HL-60 (cell line): ENCODE measurements at regions not wholly inside any gene's neighbourhood (a gene's known extent, or its start where the extent isn't known, plus 50 kb on each side); places are given as distances from the start of the nearest gene placed in this dataset.

Experiments used
- GABPA ChIP-seq: IDR thresholded peaks from 2 replicates; pipeline ENCODE4 v1.6.1; 2012; ENCODE audit warnings: low read depth
- POLR2AphosphoS5 ChIP-seq: IDR thresholded peaks from 2 replicates; pipeline ENCODE4 v1.6.1; 2012; ENCODE audit warnings: low read depth
- TF ChIP-seq, protein P1 (sequence below): IDR thresholded peaks from one replicate; pipeline ENCODE4 v1.5.1; 2011; ENCODE audit warnings: low read length, control low read depth, inconsistent platforms; ENCODE audit not compliant: insufficient read depth
- TF ChIP-seq, protein P2 (sequence below): IDR thresholded peaks from 2 replicates; pipeline ENCODE4 v1.6.1; 2012; ENCODE audit warnings: low read depth; ENCODE audit not compliant: insufficient replicate concordance

DNA sequence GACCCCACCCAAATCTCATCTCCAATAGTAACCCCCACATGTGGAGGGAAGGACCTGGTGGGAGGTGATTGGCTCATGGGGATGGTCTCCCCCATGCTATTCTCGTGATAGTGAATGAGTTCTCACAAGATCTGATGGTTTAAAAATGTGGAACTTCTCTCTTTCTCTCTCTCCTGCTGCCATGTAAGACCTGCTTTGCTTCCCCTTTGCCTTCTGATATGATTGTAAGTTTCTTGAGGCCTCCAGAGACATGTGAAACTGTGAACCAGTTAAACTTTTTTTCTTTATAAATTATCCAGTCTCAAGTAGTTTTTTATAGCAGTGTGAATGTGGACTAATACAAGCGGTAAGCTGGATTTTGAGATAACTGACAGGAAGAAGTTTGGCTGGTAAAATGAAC is 60.3 kb upstream of the MBNL1 start:
- TF ChIP-seq, protein P1, sequence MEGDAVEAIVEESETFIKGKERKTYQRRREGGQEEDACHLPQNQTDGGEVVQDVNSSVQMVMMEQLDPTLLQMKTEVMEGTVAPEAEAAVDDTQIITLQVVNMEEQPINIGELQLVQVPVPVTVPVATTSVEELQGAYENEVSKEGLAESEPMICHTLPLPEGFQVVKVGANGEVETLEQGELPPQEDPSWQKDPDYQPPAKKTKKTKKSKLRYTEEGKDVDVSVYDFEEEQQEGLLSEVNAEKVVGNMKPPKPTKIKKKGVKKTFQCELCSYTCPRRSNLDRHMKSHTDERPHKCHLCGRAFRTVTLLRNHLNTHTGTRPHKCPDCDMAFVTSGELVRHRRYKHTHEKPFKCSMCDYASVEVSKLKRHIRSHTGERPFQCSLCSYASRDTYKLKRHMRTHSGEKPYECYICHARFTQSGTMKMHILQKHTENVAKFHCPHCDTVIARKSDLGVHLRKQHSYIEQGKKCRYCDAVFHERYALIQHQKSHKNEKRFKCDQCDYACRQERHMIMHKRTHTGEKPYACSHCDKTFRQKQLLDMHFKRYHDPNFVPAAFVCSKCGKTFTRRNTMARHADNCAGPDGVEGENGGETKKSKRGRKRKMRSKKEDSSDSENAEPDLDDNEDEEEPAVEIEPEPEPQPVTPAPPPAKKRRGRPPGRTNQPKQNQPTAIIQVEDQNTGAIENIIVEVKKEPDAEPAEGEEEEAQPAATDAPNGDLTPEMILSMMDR = no peak
- TF ChIP-seq GABPA (no peak), POLR2AphosphoS5 (no peak)
- TF ChIP-seq, protein P2, sequence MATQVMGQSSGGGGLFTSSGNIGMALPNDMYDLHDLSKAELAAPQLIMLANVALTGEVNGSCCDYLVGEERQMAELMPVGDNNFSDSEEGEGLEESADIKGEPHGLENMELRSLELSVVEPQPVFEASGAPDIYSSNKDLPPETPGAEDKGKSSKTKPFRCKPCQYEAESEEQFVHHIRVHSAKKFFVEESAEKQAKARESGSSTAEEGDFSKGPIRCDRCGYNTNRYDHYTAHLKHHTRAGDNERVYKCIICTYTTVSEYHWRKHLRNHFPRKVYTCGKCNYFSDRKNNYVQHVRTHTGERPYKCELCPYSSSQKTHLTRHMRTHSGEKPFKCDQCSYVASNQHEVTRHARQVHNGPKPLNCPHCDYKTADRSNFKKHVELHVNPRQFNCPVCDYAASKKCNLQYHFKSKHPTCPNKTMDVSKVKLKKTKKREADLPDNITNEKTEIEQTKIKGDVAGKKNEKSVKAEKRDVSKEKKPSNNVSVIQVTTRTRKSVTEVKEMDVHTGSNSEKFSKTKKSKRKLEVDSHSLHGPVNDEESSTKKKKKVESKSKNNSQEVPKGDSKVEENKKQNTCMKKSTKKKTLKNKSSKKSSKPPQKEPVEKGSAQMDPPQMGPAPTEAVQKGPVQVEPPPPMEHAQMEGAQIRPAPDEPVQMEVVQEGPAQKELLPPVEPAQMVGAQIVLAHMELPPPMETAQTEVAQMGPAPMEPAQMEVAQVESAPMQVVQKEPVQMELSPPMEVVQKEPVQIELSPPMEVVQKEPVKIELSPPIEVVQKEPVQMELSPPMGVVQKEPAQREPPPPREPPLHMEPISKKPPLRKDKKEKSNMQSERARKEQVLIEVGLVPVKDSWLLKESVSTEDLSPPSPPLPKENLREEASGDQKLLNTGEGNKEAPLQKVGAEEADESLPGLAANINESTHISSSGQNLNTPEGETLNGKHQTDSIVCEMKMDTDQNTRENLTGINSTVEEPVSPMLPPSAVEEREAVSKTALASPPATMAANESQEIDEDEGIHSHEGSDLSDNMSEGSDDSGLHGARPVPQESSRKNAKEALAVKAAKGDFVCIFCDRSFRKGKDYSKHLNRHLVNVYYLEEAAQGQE = no peak
